ENCODE measurements at regions not wholly inside any gene's neighbourhood (a gene's known extent, or its start where the extent isn't known, plus 50 kb on each side); places are given as distances from the start of the nearest gene placed in this dataset.
A peak's percentile ranks its signal among the peaks of the same experiment; 100 is the strongest.
"Not testable (repeated sequence)": the region's sequence is repeated elsewhere in the genome, so short reads cannot be mapped to it uniquely, and the experiment has no call there.

- Histone ChIP-seq H3K9ac (ENCODE audit: extremely low read depth, low read length, poor library complexity, severe bottlenecking) (no peak overlapping the region), H3K36me3 (ENCODE audit: control insufficient read depth, insufficient read depth, low read length) (no peaks in the 10 kb centered on the region), H3K4me3 (ENCODE audit: low read length) (no peak overlapping the region), H3K27me3 (ENCODE audit: control insufficient read depth, insufficient read depth, low read length, poor library complexity, severe bottlenecking) (no peaks in the 10 kb centered on the region), H3K27ac (ENCODE audit: low read depth, low read length) (no peak overlapping the region), H3K4me1 (ENCODE audit: control insufficient read depth, insufficient read depth, low read length) (peaks cover 4% of the 10 kb centered on the region), H3K9me3 (ENCODE audit: control insufficient read depth, low read length) (peaks cover 13% of the 10 kb centered on the region)
- 91 to 92% methylated on average over 7 to 29 of the region's 29 CpGs for whole genome bisulfite sequencing, 2 experiments (ENCODE audit: insufficient coverage in 1 of 2, insufficient read length in 1 of 2)
- DNase-seq = no peak
- H3K4me3 Mint-ChIP-seq = no peak overlapping the region
- TF ChIP-seq CTCF (conservative IDR thresholded peaks at IDR 0.05) = no peak
- no peaks in the 10 kb centered on the region for H3K27me3 Mint-ChIP-seq (ENCODE audit: insufficient read depth)
- peaks cover 27% of the 10 kb centered on the region for H3K9me3 Mint-ChIP-seq
- H3K36me3 Mint-ChIP-seq (ENCODE audit: low read depth) = peaks cover 12% of the 10 kb centered on the region
- no peak overlapping the region for H3K27ac Mint-ChIP-seq
- H3K4me1 Mint-ChIP-seq = peaks cover 12% of the 10 kb centered on the region
These were observed 68.2 kb upstream of the LRRTM4 start for GRCh38 chr2:77590298-77590917.

DNA sequence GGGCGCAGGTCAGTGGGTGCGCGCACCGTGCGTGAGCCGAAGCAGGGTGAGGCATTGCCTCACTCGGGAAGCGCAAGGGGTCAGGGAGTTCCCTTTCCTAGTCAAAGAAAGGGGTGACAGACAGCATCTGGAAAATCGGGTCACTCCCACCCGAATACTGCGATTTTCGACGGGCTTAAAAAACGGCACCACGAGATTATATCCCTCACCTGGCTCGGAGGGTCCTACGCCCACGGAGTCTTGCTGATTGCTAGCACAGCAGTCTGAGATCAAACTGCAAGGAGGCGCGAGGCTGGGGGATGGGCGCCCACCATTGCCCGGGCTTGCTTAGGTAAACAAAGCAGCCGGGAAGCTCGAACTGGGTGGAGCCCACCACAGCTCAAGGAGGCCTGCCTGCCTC lies 70.8 kb upstream of the LRRTM4 start:
- H3K4me1 ChIP-seq (ENCODE audit: control insufficient read depth, insufficient read depth, low read length); H3K4me3 ChIP-seq (ENCODE audit: low read length); H3K9ac ChIP-seq (ENCODE audit: extremely low read depth, low read length, poor library complexity, severe bottlenecking); H3K27me3 ChIP-seq (ENCODE audit: control insufficient read depth, insufficient read depth, low read length, poor library complexity, severe bottlenecking); H3K27ac ChIP-seq (ENCODE audit: low read depth, low read length); H3K36me3 ChIP-seq (ENCODE audit: control insufficient read depth, insufficient read depth, low read length); H3K27me3 Mint-ChIP-seq (ENCODE audit: insufficient read depth): not testable (repeated sequence)
- H3K9me3 ChIP-seq (ENCODE audit: control insufficient read depth, low read length) = peaks cover 13% of the 10 kb centered on the region
- peaks cover 12% of the 10 kb centered on the region for H3K36me3 Mint-ChIP-seq (ENCODE audit: low read depth)
- WGBS, 2 experiments (ENCODE audit: insufficient coverage in 1 of 2, insufficient read length in 1 of 2) = 60 to 62% methylated on average over 3 to 22 of the region's 24 CpGs
- peak overlapping the region; percentile 97 for H3K27ac Mint-ChIP-seq
- H3K4me3 Mint-ChIP-seq = peak overlapping the region; percentile 79
- peak; percentile 84 for DNase-seq
- peaks cover 31% of the 10 kb centered on the region for H3K9me3 Mint-ChIP-seq
- H3K4me1 Mint-ChIP-seq = peaks cover 12% of the 10 kb centered on the region

DNA sequence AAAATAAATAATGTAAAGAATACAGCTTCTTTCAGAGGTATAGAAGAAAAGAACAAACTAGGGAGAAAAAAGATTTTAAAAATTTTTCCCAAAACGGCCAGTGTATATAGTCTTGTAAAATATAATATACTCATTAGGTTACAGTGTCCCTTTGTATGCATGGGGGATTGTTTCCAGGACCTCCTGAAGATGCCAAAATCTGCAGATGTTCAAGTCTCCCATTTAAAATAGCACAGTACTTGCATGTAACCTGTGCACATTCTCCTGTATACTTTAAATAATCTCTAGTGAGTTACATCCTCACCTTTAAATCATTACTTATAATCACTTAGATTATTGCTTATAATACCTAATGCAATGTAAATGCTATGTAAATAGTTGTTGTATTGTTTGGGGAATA lies 80.6 kb upstream of the LRRTM4 start:
- Histone ChIP-seq H3K4me1 (ENCODE audit: control insufficient read depth, insufficient read depth, low read length) (no peaks in the 10 kb centered on the region), H3K36me3 (ENCODE audit: control insufficient read depth, insufficient read depth, low read length) (no peaks in the 10 kb centered on the region), H3K27me3 (ENCODE audit: control insufficient read depth, insufficient read depth, low read length, poor library complexity, severe bottlenecking) (no peaks in the 10 kb centered on the region), H3K9ac (ENCODE audit: extremely low read depth, low read length, poor library complexity, severe bottlenecking) (no peak overlapping the region), H3K4me3 (ENCODE audit: low read length) (no peak overlapping the region), H3K27ac (ENCODE audit: low read depth, low read length) (no peak overlapping the region), H3K9me3 (ENCODE audit: control insufficient read depth, low read length) (no peaks in the 10 kb centered on the region)
- H3K9me3 Mint-ChIP-seq = peaks cover 3% of the 10 kb centered on the region
- no peaks in the 10 kb centered on the region for H3K27me3 Mint-ChIP-seq (ENCODE audit: insufficient read depth)
- no peak overlapping the region for H3K4me3 Mint-ChIP-seq
- peaks cover 16% of the 10 kb centered on the region for H3K4me1 Mint-ChIP-seq
- no CpG with 5 or more reads among the region's 1 CpG for WGBS, 2 experiments (ENCODE audit: insufficient coverage in 1 of 2, insufficient read length in 1 of 2)
- no peak overlapping the region for H3K27ac Mint-ChIP-seq
- DNase-seq = no peak
- H3K36me3 Mint-ChIP-seq (ENCODE audit: low read depth) = no peaks in the 10 kb centered on the region
- TF ChIP-seq CTCF (conservative IDR thresholded peaks at IDR 0.05) = no peak
